Panc1 (cell line): ENCODE measurements at regions not wholly inside any gene's neighbourhood (a gene's known extent, or its start where the extent isn't known, plus 50 kb on each side); places are given as distances from the start of the nearest gene placed in this dataset.

Experiments
- ATAC-seq: fragments of 200-7000 bp; cut with Tn5 transposase; 2 replicates; pipeline ENCODE4 v1.9.1; 2020; ENCODE audit warnings: mild to moderate bottlenecking, moderate library complexity
- BruUV-seq: library from RNA; stranded (reverse); fragments of 400-500 nt; replicated peaks from 2 replicates; lab custom pipeline; 2021; lab: Mats Ljungman, UMichigan
- CTCF ChIA-PET: fragments of 300-600 bp; sonication (Branson Sonifier 250); formaldehyde crosslinking; loops from one replicate; lab custom pipeline; 2022; ENCODE audit warnings: antibody characterized with exemption; lab: Charles Lee
- POLR2A ChIA-PET: fragments of 300-600 bp; sonication (Branson Sonifier 250); formaldehyde crosslinking; loops from one replicate; lab custom pipeline; 2022; ENCODE audit warnings: antibody characterized with exemption; lab: Charles Lee
- DNase-seq: peaks from one replicate; pipeline ENCODE4 v3.0.0-alpha.2; 2010; ENCODE audit warnings: low read depth, low spot score
- H3K27ac ChIP-seq: 2 replicates; pipeline ENCODE4 v1.5.1; 2011; ENCODE audit warnings: mild to moderate bottlenecking, low read length, inconsistent platforms
- H3K27me3 ChIP-seq: fragments of 200-500 bp; sonication (Bioruptor generic); 2 replicates; pipeline ENCODE4 v1.6.0; 2014; ENCODE audit warnings: low read length, inconsistent platforms; ENCODE audit not compliant: control insufficient read depth, insufficient read depth
- H3K36me3 ChIP-seq: fragments of 200-500 bp; sonication (Bioruptor generic); 2 replicates; pipeline ENCODE4 v1.5.1; 2014; ENCODE audit warnings: inconsistent platforms, mild to moderate bottlenecking, low read length, moderate library complexity; ENCODE audit not compliant: control insufficient read depth, insufficient read depth
- H3K4me1 ChIP-seq: 2 replicates; pipeline ENCODE4 v1.5.1; 2011; ENCODE audit warnings: inconsistent platforms, mild to moderate bottlenecking, low read length, moderate library complexity; ENCODE audit not compliant: control insufficient read depth, insufficient read depth
- H3K4me3 ChIP-seq, 2 experiments: 2 replicates each; pipeline ENCODE4 v1.5.1; 2011 to 2012; ENCODE audit warnings: low read depth in 2 of 2, low read length in 2 of 2, mild to moderate bottlenecking in 2 of 2, inconsistent platforms in 1 of 2, moderate library complexity in 1 of 2
- H3K9me3 ChIP-seq: fragments of 200-500 bp; sonication (Bioruptor generic); 2 replicates; pipeline ENCODE4 v1.5.1; 2014; ENCODE audit warnings: low read depth, mild to moderate bottlenecking, inconsistent platforms, low read length, moderate library complexity; ENCODE audit not compliant: control insufficient read depth, insufficient read depth
- POLR2AphosphoS5 ChIP-seq: IDR thresholded peaks from 2 replicates; pipeline ENCODE4 v1.6.1; 2012; ENCODE audit warnings: mild to moderate bottlenecking, low read depth, low read length, moderate library complexity
- SIN3A ChIP-seq: IDR thresholded peaks from 2 replicates; pipeline ENCODE4 v1.6.1; 2012; ENCODE audit warnings: low read depth, mild to moderate bottlenecking, low read length, moderate library complexity, borderline replicate concordance; ENCODE audit not compliant: insufficient read depth
- TCF7L2 ChIP-seq: IDR thresholded peaks from 2 replicates; pipeline ENCODE4 v1.6.1; 2011; ENCODE audit warnings: mild to moderate bottlenecking, low read depth, low read length, inconsistent platforms
- in situ Hi-C: cut with HindIII; loops from 2 replicates; pipeline ENCODE4 v1.10.0; 2016; ENCODE audit warnings: low sequenced_read_pairs, low pct_unique_long_range_greater_than_20kb
- intact Hi-C: fragments of 100-400 bp; cut with micrococcal nuclease; formaldehyde crosslinking; loops from one replicate; pipeline ENCODE4 v1.10.0; 2022; ENCODE audit not compliant: unreplicated experiment
- TF ChIP-seq, protein P1 (sequence below), 2 experiments: IDR thresholded peaks; 2 replicates each; pipeline ENCODE4 v1.6.1; 2011 to 2012; ENCODE audit warnings: low read depth in 2 of 2, control low read depth in 1 of 2, low read length in 1 of 2, mild to moderate bottlenecking in 1 of 2, moderate library complexity in 1 of 2; ENCODE audit not compliant: insufficient read depth in 1 of 2
- TF ChIP-seq, protein P2 (sequence below): fragments of 450-650 bp; IDR thresholded peaks from 2 replicates; pipeline ENCODE4 v1.5.1; 2017; ENCODE audit warnings: mild to moderate bottlenecking

DNA sequence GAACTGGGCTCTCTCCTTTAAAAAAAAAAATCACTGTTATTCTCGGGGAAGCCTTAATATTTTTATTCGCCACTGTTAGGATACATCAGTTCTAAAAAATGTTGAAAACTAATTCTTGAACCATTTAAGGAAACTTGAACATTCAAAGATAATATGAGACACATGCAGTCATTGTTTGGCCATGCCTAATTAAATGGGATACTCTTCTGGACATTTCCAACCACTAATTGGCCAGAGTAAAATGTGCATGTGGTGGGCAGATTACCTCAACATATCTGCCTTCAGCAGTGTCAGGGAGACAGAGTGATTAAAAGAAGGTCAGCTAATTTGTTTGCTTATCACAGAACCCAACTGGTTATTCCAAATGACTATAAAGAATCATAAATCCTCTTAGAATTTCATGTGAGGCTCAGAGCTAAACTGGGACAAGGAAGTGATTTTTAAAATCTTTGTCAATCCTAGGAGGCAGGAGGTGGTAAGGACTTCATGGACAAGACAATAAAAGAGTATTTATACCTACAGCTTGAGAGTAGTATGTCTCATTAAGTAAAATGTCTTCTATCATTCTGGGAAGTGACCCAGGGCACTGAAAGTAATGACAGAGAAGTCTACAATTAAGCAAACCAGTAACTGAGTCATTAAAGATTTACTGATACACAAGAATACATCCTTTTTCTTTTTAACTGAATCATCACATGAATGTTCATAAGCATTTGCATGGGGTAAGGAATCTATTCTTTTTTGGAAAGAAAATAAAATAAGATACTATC is 242.9 kb upstream of the TRPM3 start:
- ChIA-PET POLR2A (no interaction called here), CTCF (no interaction called here)
- Histone ChIP-seq H3K9me3 (no peaks in the 10 kb centered on the region), H3K27ac (no peak overlapping the region), H3K27me3 (no peaks in the 10 kb centered on the region), H3K4me3 (no peak overlapping the region), H3K4me1 (no peaks in the 10 kb centered on the region), H3K36me3 (no peaks in the 10 kb centered on the region)
- in situ Hi-C loops: no loop called here
- DNase-seq (no peak), ATAC-seq (no peak)
- TF ChIP-seq TCF7L2: no peak
- TF ChIP-seq, protein P1, sequence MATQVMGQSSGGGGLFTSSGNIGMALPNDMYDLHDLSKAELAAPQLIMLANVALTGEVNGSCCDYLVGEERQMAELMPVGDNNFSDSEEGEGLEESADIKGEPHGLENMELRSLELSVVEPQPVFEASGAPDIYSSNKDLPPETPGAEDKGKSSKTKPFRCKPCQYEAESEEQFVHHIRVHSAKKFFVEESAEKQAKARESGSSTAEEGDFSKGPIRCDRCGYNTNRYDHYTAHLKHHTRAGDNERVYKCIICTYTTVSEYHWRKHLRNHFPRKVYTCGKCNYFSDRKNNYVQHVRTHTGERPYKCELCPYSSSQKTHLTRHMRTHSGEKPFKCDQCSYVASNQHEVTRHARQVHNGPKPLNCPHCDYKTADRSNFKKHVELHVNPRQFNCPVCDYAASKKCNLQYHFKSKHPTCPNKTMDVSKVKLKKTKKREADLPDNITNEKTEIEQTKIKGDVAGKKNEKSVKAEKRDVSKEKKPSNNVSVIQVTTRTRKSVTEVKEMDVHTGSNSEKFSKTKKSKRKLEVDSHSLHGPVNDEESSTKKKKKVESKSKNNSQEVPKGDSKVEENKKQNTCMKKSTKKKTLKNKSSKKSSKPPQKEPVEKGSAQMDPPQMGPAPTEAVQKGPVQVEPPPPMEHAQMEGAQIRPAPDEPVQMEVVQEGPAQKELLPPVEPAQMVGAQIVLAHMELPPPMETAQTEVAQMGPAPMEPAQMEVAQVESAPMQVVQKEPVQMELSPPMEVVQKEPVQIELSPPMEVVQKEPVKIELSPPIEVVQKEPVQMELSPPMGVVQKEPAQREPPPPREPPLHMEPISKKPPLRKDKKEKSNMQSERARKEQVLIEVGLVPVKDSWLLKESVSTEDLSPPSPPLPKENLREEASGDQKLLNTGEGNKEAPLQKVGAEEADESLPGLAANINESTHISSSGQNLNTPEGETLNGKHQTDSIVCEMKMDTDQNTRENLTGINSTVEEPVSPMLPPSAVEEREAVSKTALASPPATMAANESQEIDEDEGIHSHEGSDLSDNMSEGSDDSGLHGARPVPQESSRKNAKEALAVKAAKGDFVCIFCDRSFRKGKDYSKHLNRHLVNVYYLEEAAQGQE (IDR thresholded peaks at IDR 0.05; ENCODE audit: insufficient read depth in 1 of 2, low read depth in 2 of 2, low read length in 1 of 2): no peak
- no peak for TF ChIP-seq POLR2AphosphoS5
- TF ChIP-seq, protein P2, sequence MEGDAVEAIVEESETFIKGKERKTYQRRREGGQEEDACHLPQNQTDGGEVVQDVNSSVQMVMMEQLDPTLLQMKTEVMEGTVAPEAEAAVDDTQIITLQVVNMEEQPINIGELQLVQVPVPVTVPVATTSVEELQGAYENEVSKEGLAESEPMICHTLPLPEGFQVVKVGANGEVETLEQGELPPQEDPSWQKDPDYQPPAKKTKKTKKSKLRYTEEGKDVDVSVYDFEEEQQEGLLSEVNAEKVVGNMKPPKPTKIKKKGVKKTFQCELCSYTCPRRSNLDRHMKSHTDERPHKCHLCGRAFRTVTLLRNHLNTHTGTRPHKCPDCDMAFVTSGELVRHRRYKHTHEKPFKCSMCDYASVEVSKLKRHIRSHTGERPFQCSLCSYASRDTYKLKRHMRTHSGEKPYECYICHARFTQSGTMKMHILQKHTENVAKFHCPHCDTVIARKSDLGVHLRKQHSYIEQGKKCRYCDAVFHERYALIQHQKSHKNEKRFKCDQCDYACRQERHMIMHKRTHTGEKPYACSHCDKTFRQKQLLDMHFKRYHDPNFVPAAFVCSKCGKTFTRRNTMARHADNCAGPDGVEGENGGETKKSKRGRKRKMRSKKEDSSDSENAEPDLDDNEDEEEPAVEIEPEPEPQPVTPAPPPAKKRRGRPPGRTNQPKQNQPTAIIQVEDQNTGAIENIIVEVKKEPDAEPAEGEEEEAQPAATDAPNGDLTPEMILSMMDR: no peak
- no peak for TF ChIP-seq SIN3A
- no TSS peak for BruUV-seq
- intact Hi-C loops: no loop called here

DNA sequence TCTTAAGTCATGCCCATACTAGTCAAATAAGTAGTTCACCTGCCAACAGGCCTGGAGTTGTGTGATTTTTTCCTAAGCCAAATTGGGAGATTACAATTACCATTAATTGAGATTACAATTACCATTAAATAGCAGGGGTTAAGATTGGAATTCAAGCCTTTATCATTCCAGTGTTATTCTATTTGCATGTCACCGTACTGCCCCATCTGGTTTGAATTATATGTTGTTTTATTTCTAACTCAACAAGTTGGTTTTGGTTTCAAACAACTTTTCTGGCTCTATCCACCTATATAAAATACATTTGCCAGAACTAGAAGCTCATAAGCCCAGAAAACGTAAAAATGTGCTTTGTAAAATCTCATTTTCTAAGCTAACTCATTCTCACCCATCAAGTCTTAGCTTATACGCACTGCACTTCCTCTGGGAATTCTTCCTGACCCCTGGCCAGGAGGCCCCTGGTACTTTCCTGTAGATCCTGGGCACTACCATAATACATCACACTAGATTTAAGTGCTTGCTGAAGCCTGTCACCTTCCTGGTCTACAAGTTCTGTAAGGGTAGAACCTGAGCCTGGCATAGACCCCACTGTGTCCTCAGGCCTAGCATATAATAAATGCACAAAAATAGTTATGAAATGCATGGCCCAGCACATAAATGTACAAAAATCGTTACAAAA is 242.0 kb upstream of the TRPM3 start:
- TF ChIP-seq TCF7L2 (no peak), POLR2AphosphoS5 (no peak), SIN3A (no peak)
- TF ChIP-seq, protein P2: no peak
- TF ChIP-seq, protein P1 (IDR thresholded peaks at IDR 0.05; ENCODE audit: insufficient read depth in 1 of 2, low read depth in 2 of 2, low read length in 1 of 2): no peak
- no TSS peak for BruUV-seq
- POLR2A ChIA-PET: no interaction called here
- Histone ChIP-seq H3K4me1 (no peaks in the 10 kb centered on the region), H3K4me3 (no peak overlapping the region), H3K27ac (no peak overlapping the region), H3K9me3 (no peaks in the 10 kb centered on the region), H3K27me3 (no peaks in the 10 kb centered on the region), H3K36me3 (no peaks in the 10 kb centered on the region)
- CTCF ChIA-PET: no interaction called here
- in situ Hi-C loops: no loop called here
- DNase-seq: no peak
- intact Hi-C loops: no loop called here
- ATAC-seq: no peak
